NB4 (cell line): ENCODE measurements at regions not wholly inside any gene's neighbourhood (a gene's known extent, or its start where the extent isn't known, plus 50 kb on each side); places are given as distances from the start of the nearest gene placed in this dataset.

Experiments used
- MYC ChIP-seq: IDR thresholded peaks from 2 replicates; pipeline ENCODE4 v1.6.1; 2011; ENCODE audit warnings: low read depth, low read length
- POLR2A ChIP-seq: IDR thresholded peaks from 2 replicates; pipeline ENCODE4 v1.6.1; 2011; ENCODE audit warnings: mild to moderate bottlenecking; ENCODE audit not compliant: insufficient read length; ENCODE audit errors: extremely low read depth
- TF ChIP-seq, protein P1 (sequence below): IDR thresholded peaks from one replicate; pipeline ENCODE4 v1.5.1; 2012; ENCODE audit warnings: low read depth, low read length
- TF ChIP-seq, protein P2 (sequence below): IDR thresholded peaks from 2 replicates; pipeline ENCODE4 v1.6.1; 2011; ENCODE audit warnings: low read depth, low read length

GRCh38 chr3:147758771-147759170 is 349.6 kb downstream of the ZIC1 start:
- TF ChIP-seq POLR2A (no peak), MYC (no peak)
- TF ChIP-seq, protein P1, sequence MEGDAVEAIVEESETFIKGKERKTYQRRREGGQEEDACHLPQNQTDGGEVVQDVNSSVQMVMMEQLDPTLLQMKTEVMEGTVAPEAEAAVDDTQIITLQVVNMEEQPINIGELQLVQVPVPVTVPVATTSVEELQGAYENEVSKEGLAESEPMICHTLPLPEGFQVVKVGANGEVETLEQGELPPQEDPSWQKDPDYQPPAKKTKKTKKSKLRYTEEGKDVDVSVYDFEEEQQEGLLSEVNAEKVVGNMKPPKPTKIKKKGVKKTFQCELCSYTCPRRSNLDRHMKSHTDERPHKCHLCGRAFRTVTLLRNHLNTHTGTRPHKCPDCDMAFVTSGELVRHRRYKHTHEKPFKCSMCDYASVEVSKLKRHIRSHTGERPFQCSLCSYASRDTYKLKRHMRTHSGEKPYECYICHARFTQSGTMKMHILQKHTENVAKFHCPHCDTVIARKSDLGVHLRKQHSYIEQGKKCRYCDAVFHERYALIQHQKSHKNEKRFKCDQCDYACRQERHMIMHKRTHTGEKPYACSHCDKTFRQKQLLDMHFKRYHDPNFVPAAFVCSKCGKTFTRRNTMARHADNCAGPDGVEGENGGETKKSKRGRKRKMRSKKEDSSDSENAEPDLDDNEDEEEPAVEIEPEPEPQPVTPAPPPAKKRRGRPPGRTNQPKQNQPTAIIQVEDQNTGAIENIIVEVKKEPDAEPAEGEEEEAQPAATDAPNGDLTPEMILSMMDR, result no peak
- TF ChIP-seq, protein P2, sequence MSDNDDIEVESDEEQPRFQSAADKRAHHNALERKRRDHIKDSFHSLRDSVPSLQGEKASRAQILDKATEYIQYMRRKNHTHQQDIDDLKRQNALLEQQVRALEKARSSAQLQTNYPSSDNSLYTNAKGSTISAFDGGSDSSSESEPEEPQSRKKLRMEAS, result no peak
